Activated CD4-positive, alpha-beta memory T cell treated with anti-CD3 and anti-CD28 coated beads, Interleukin-2, amount 10 ng/mL, durations not matched to agents 7 days and 5 days (primary cell): ENCODE measurements at regions not wholly inside any gene's neighbourhood (a gene's known extent, or its start where the extent isn't known, plus 50 kb on each side); places are given as distances from the start of the nearest gene placed in this dataset.
"Not testable (repeated sequence)": the region's sequence is repeated elsewhere in the genome, so short reads cannot be mapped to it uniquely, and the experiment has no call there.

ENCODE experiments used
- CTCF ChIA-PET: fragments of 350-600 bp; sonication (Branson Sonifier 250); formaldehyde crosslinking; loops from one replicate; lab custom pipeline; 2021; ENCODE audit warnings: antibody characterized with exemption, inconsistent platforms; lab: Charles Lee
- POLR2A ChIA-PET: fragments of 350-600 bp; sonication (Branson Sonifier 250); formaldehyde crosslinking; loops from one replicate; lab custom pipeline; 2021; ENCODE audit warnings: antibody characterized with exemption; lab: Charles Lee
- DNase-seq: peaks from one replicate; pipeline ENCODE4 v3.0.0-alpha.2; 2020
- H3K27ac Mint-ChIP-seq: one replicate; pipeline ENCODE4 v1.8.0; 2021; ENCODE audit warnings: mild to moderate bottlenecking, mixed read lengths
- H3K27me3 Mint-ChIP-seq: one replicate; pipeline ENCODE4 v1.8.0; 2021; ENCODE audit warnings: mixed read lengths
- H3K36me3 Mint-ChIP-seq: one replicate; pipeline ENCODE4 v1.8.0; 2021; ENCODE audit warnings: low read depth, mixed read lengths
- H3K4me1 Mint-ChIP-seq: one replicate; pipeline ENCODE4 v1.8.0; 2021; ENCODE audit warnings: mixed read lengths
- H3K4me3 Mint-ChIP-seq: one replicate; pipeline ENCODE4 v1.8.0; 2021; ENCODE audit warnings: mild to moderate bottlenecking, mixed read lengths
- H3K9me3 Mint-ChIP-seq: one replicate; pipeline ENCODE4 v1.8.0; 2021; ENCODE audit warnings: mixed read lengths

GRCh38 chr13:52324831-52325230, 81.1 kb downstream of the THSD1 start:
- H3K9me3 Mint-ChIP-seq, DNase-seq: not testable (repeated sequence)
- H3K27me3 Mint-ChIP-seq, result peaks cover 12% of the 10 kb centered on the region

DNA sequence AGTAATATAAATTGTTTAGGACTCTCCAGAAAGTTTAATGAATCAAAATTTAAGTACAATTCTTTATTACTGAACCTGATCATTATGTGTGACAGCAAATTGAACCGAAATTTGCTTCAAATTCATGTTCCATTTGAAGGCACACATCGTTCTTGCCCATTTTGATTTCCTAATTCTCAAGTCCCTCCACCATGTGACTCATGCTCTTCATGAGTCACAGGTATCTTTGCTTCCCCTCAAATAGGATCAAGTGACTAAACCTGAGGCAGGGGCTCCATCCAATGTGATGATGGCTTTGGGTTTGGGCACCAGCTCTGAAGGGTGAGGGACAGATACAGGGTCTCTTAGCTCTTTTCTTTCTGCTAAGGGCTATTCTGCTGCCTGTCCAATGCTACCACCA, 86.1 kb downstream of the THSD1 start:
- no peaks in the 10 kb centered on the region for H3K9me3 Mint-ChIP-seq
- no peak for DNase-seq
- H3K4me1 Mint-ChIP-seq, result peaks cover 1% of the 10 kb centered on the region
- POLR2A ChIA-PET, result no interaction called here
- no peak overlapping the region for H3K27ac Mint-ChIP-seq
- no peak overlapping the region for H3K4me3 Mint-ChIP-seq
- H3K36me3 Mint-ChIP-seq, result no peaks in the 10 kb centered on the region
- CTCF ChIA-PET, result no interaction called here
- peaks cover 29% of the 10 kb centered on the region for H3K27me3 Mint-ChIP-seq

More at GRCh38 chr13:52324831-52325230, 81.1 kb downstream of the THSD1 start:
- POLR2A ChIA-PET, H3K4me1 Mint-ChIP-seq, H3K27ac Mint-ChIP-seq, H3K4me3 Mint-ChIP-seq, H3K36me3 Mint-ChIP-seq, CTCF ChIA-PET: not testable (repeated sequence)

- H3K4me3 Mint-ChIP-seq, CTCF ChIA-PET, H3K27me3 Mint-ChIP-seq, DNase-seq, H3K9me3 Mint-ChIP-seq, H3K36me3 Mint-ChIP-seq, POLR2A ChIA-PET, H3K27ac Mint-ChIP-seq, H3K4me1 Mint-ChIP-seq: not testable (repeated sequence)
These were observed 96.1 kb downstream of the THSD1 start for GRCh38 chr13:52309833-52310232.

- POLR2A ChIA-PET, DNase-seq, H3K36me3 Mint-ChIP-seq, H3K9me3 Mint-ChIP-seq, CTCF ChIA-PET, H3K4me1 Mint-ChIP-seq, H3K27me3 Mint-ChIP-seq, H3K27ac Mint-ChIP-seq, H3K4me3 Mint-ChIP-seq: not testable (repeated sequence)
These were observed 99.6 kb downstream of the THSD1 start for GRCh38 chr13:52306336-52306735.

DNA sequence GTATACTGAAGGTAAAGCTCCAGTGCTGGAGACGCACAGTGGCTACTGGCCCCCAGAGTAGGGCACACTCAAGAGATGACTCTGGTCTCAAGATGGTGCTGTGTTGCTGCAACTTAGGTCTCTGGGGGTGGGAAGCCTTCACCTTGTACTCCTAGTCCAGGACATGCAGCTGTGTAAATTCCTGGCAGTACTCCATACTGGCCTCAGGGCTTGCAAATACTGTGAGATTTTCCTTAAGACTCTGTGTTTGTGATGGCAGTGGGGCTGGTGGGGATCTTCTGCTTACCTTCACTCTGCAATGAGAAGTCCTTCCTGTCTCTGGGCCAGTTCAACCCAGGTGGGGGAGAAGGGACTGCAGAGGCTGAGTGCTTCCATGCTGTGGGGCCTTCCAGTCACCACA, 102.9 kb downstream of the THSD1 start:
- H3K9me3 Mint-ChIP-seq, H3K4me1 Mint-ChIP-seq, DNase-seq, H3K4me3 Mint-ChIP-seq, CTCF ChIA-PET, H3K27ac Mint-ChIP-seq, H3K27me3 Mint-ChIP-seq, H3K36me3 Mint-ChIP-seq, POLR2A ChIA-PET: not testable (repeated sequence)

GRCh38 chr13:52302688-52303087, 103.3 kb downstream of the THSD1 start:
- H3K9me3 Mint-ChIP-seq, DNase-seq, H3K27me3 Mint-ChIP-seq, CTCF ChIA-PET, H3K27ac Mint-ChIP-seq, POLR2A ChIA-PET, H3K36me3 Mint-ChIP-seq, H3K4me3 Mint-ChIP-seq, H3K4me1 Mint-ChIP-seq: not testable (repeated sequence)

- CTCF ChIA-PET, POLR2A ChIA-PET, H3K4me3 Mint-ChIP-seq, H3K27me3 Mint-ChIP-seq, H3K36me3 Mint-ChIP-seq, H3K9me3 Mint-ChIP-seq, DNase-seq, H3K4me1 Mint-ChIP-seq, H3K27ac Mint-ChIP-seq: not testable (repeated sequence)
These were observed 104.1 kb downstream of the THSD1 start for GRCh38 chr13:52301810-52302400.

DNA sequence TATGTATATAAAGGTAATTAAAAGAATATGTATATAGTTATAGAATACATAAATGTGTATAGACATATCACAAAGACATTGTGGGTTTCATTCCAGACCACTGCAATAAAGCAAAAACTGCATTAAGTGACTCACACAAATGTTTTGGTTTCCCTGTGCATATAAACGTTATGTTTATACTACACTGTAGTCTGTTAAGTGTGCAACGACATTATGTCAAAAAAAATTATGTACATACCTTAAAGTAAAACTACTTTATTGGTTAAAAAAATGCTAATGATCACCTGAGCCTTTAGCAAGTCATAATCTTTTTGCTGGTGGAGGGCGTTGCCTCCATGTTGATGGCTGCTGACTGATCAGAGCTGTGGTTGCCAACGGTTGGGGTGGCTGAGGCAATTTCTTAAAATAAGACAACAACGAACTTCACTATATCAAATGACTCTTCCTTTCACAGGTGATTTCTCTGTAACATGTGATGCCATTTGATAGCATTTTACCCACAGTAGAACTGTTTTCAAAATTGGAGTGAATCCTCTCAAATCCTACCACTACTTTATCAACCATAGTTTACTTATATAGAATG, 107.8 kb downstream of the THSD1 start:
- POLR2A ChIA-PET, H3K27ac Mint-ChIP-seq, H3K27me3 Mint-ChIP-seq, H3K9me3 Mint-ChIP-seq, H3K4me1 Mint-ChIP-seq, H3K4me3 Mint-ChIP-seq, CTCF ChIA-PET, H3K36me3 Mint-ChIP-seq, DNase-seq: not testable (repeated sequence)

- POLR2A ChIA-PET, H3K4me3 Mint-ChIP-seq, H3K36me3 Mint-ChIP-seq, H3K27me3 Mint-ChIP-seq, H3K27ac Mint-ChIP-seq, H3K4me1 Mint-ChIP-seq, H3K9me3 Mint-ChIP-seq, CTCF ChIA-PET, DNase-seq: not testable (repeated sequence)
These were observed 117.1 kb downstream of the THSD1 start for GRCh38 chr13:52288891-52289290.

GRCh38 chr13:52281387-52281786, 122.0 kb upstream of the NEK3 start:
- DNase-seq, POLR2A ChIA-PET, H3K27ac Mint-ChIP-seq, H3K27me3 Mint-ChIP-seq, H3K36me3 Mint-ChIP-seq, H3K4me3 Mint-ChIP-seq, H3K4me1 Mint-ChIP-seq, CTCF ChIA-PET, H3K9me3 Mint-ChIP-seq: not testable (repeated sequence)

GRCh38 chr13:52279408-52279807, 120.0 kb upstream of the NEK3 start:
- H3K9me3 Mint-ChIP-seq, H3K4me1 Mint-ChIP-seq, POLR2A ChIA-PET, DNase-seq, H3K36me3 Mint-ChIP-seq, CTCF ChIA-PET, H3K4me3 Mint-ChIP-seq, H3K27me3 Mint-ChIP-seq, H3K27ac Mint-ChIP-seq: not testable (repeated sequence)

DNA sequence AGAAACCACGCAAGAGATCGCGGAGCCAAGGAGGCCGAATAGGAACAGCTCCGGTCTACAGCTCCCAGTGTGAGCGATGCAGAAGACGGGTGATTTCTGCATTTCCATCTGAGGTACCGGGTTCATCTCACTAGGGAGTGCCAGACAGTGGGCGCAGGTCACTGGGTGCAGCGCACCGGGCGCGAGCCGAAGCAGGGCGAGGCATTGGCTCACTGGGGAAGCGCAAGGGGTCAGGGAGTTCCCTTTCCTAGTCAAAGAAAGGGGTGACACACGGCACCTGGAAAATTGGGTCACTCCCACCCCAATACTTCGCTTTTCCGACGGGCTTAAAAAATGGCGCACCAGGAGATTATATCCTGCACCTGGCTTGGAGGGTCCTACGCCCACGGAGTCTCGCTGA, 94.9 kb upstream of the NEK3 start:
- CTCF ChIA-PET, result not testable (repeated sequence)

GRCh38 chr13:52240752-52241151, 81.4 kb upstream of the NEK3 start:
- H3K9me3 Mint-ChIP-seq, POLR2A ChIA-PET, CTCF ChIA-PET, H3K27me3 Mint-ChIP-seq, H3K27ac Mint-ChIP-seq, H3K4me3 Mint-ChIP-seq, DNase-seq, H3K4me1 Mint-ChIP-seq, H3K36me3 Mint-ChIP-seq: not testable (repeated sequence)

More for the DNA sequence above, 94.9 kb upstream of the NEK3 start:
- H3K4me3 Mint-ChIP-seq, POLR2A ChIA-PET, H3K4me1 Mint-ChIP-seq, H3K27me3 Mint-ChIP-seq, H3K36me3 Mint-ChIP-seq, DNase-seq, H3K9me3 Mint-ChIP-seq, H3K27ac Mint-ChIP-seq: not testable (repeated sequence)

GRCh38 chr13:52235900-52236595, 76.7 kb upstream of the NEK3 start:
- H3K4me3 Mint-ChIP-seq, POLR2A ChIA-PET, H3K27me3 Mint-ChIP-seq, H3K9me3 Mint-ChIP-seq, H3K4me1 Mint-ChIP-seq, H3K27ac Mint-ChIP-seq, H3K36me3 Mint-ChIP-seq: not testable (repeated sequence)
- CTCF ChIA-PET, result interaction anchor here (0.6 to 1.1 kb wide), 2 partner anchors 20 to 242 kb away, joined by 3 read pairs; no protein-coding TSS in a partner anchor
- DNase-seq, result peak; percentile 52
